NCI-H345 treated with DMSO at 0.1 percent for 48 hours (cell line): ENCODE measurements at regions not wholly inside any gene's neighbourhood (a gene's known extent, or its start where the extent isn't known, plus 50 kb on each side); places are given as distances from the start of the nearest gene placed in this dataset.

ENCODE experiments used
- DNase-seq: peaks from one replicate; lab custom pipeline; 2025; ENCODE audit not compliant: unreplicated experiment; lab: John Stamatoyannopoulos, UW

GRCh38 chr1:218123968-218124367 is 161.1 kb upstream of the RRP15 start:
- no peak for DNase-seq

GRCh38 chr1:218135371-218135770 is 149.7 kb upstream of the RRP15 start:
- DNase-seq: no peak

GRCh38 chr1:218139761-218140160 is 145.3 kb upstream of the RRP15 start:
- no peak for DNase-seq

- peak; percentile 41 for DNase-seq
Measured at GRCh38 chr1:218156595-218156994, 128.5 kb upstream of the RRP15 start.

GRCh38 chr1:218163371-218163770 is 121.7 kb upstream of the RRP15 start:
- no peak for DNase-seq

GRCh38 chr1:218164111-218164929 is 120.8 kb upstream of the RRP15 start:
- DNase-seq: peak; percentile 75

GRCh38 chr1:218164930-218165700 is 120.0 kb upstream of the RRP15 start:
- DNase-seq: peak; percentile 40

- DNase-seq: peak; percentile 40
Measured at GRCh38 chr1:218165701-218166114, 119.4 kb upstream of the RRP15 start.

- no peak for DNase-seq
Measured at GRCh38 chr1:218166268-218166945, 118.7 kb upstream of the RRP15 start.

GRCh38 chr1:218171302-218171893 is 113.7 kb upstream of the RRP15 start:
- DNase-seq: peak; percentile 66

- no peak for DNase-seq
Measured at GRCh38 chr1:218182455-218182854, 102.6 kb upstream of the RRP15 start.

- DNase-seq: no peak
Measured at GRCh38 chr1:218200979-218201378, 84.1 kb upstream of the RRP15 start.

GRCh38 chr1:218201601-218202000 is 83.5 kb upstream of the RRP15 start:
- DNase-seq: no peak

- no peak for DNase-seq
Measured at GRCh38 chr1:218205721-218206120, 79.4 kb upstream of the RRP15 start.

- DNase-seq: no peak
Measured at GRCh38 chr1:218207194-218207593, 77.9 kb upstream of the RRP15 start.

GRCh38 chr1:218209351-218209861 is 75.7 kb upstream of the RRP15 start:
- no peak for DNase-seq

GRCh38 chr1:218211241-218211640 is 73.9 kb upstream of the RRP15 start:
- no peak for DNase-seq

GRCh38 chr1:218217040-218217439 is 68.1 kb upstream of the RRP15 start:
- DNase-seq: no peak

- DNase-seq: no peak
Measured at GRCh38 chr1:218219460-218219859, 65.6 kb upstream of the RRP15 start.

- DNase-seq: no peak
Measured at GRCh38 chr1:218224101-218224500, 61.0 kb upstream of the RRP15 start.

GRCh38 chr1:218226005-218226404 is 59.1 kb upstream of the RRP15 start:
- no peak for DNase-seq
